OCI-LY3 (cell line): ENCODE measurements at regions not wholly inside any gene's neighbourhood (a gene's known extent, or its start where the extent isn't known, plus 50 kb on each side); places are given as distances from the start of the nearest gene placed in this dataset.

Experiments used
- H2AFZ ChIP-seq: fragments of 200-600, 300-600 bp; shearing (Covaris generic); 2 replicates; pipeline ENCODE4 v1.6.0; 2014; ENCODE audit warnings: antibody characterized with exemption, low read depth, low read length
- H3K27ac ChIP-seq: fragments of 200-600, 300-600 bp; sonication (generic); 2 replicates; pipeline ENCODE4 v1.5.1; 2014; ENCODE audit warnings: mild to moderate bottlenecking, low read length, moderate library complexity, mixed read lengths
- H3K27me3 ChIP-seq: fragments of 200-600, 300-600 bp; sonication (generic); 2 replicates; pipeline ENCODE4 v1.6.1; 2014; ENCODE audit warnings: low read depth, low read length, mixed read lengths
- H3K36me3 ChIP-seq: fragments of 200-600, 300-600 bp; sonication (generic); replicated peaks from 2 replicates; pipeline ENCODE3; 2014; ENCODE audit warnings: low read depth, low read length, mixed read lengths
- H3K4me1 ChIP-seq: fragments of 300-600, 200-600 bp; sonication (generic); 2 replicates; pipeline ENCODE4 v1.6.1; 2014; ENCODE audit warnings: low read length, mixed read lengths
- H3K4me2 ChIP-seq: fragments of 200-600, 300-600 bp; sonication (generic); 2 replicates; pipeline ENCODE4 v1.6.1; 2014; ENCODE audit warnings: low read length, mixed read lengths
- H3K4me3 ChIP-seq: fragments of 300-600, 200-600 bp; sonication (generic); 2 replicates; pipeline ENCODE4 v1.5.1; 2014; ENCODE audit warnings: antibody characterized with exemption, mild to moderate bottlenecking, low read length, moderate library complexity
- H3K79me2 ChIP-seq: fragments of 300-600, 200-600 bp; shearing (Covaris generic); 2 replicates; pipeline ENCODE4 v1.6.1; 2014; ENCODE audit warnings: mild to moderate bottlenecking, low read length, mixed read lengths
- H3K9ac ChIP-seq: fragments of 300-600, 200-600 bp; shearing (Covaris generic); 2 replicates; pipeline ENCODE4 v1.6.0; 2014; ENCODE audit warnings: mild to moderate bottlenecking, low read length, moderate library complexity
- H3K9me3 ChIP-seq: fragments of 200-600, 300-600 bp; shearing (Covaris generic); 2 replicates; pipeline ENCODE4 v1.6.1; 2014; ENCODE audit warnings: low read length, mixed read lengths; ENCODE audit not compliant: insufficient read depth
- H4K20me1 ChIP-seq: fragments of 200-600, 300-600 bp; sonication (generic); 2 replicates; pipeline ENCODE4 v1.6.1; 2016; ENCODE audit warnings: low read length, mixed read lengths; ENCODE audit not compliant: insufficient read depth
- CTCF ChIP-seq: fragments of 200-600, 300-600 bp; sonication (generic); IDR thresholded peaks from 2 replicates; pipeline ENCODE4 v1.5.1; 2014; ENCODE audit warnings: antibody characterized with exemption, low read length, low read depth
- EZH2phosphoT487 ChIP-seq: fragments of 200-600 bp; shearing (Covaris generic); IDR thresholded peaks from 2 replicates; pipeline ENCODE4 v1.6.1; 2018; ENCODE audit warnings: antibody characterized with exemption, mixed run types, low read depth

- Histone ChIP-seq H3K79me2 (no peaks in the 10 kb centered on the region), H3K4me2 (no peak overlapping the region), H3K36me3 (no peaks in the 10 kb centered on the region), H3K27ac (no peak overlapping the region), H3K27me3 (peaks cover 10% of the 10 kb centered on the region), H3K9me3 (no peaks in the 10 kb centered on the region), H2AFZ (no peak overlapping the region), H3K9ac (no peak overlapping the region), H4K20me1 (no peaks in the 10 kb centered on the region), H3K4me1 (peaks cover 36% of the 10 kb centered on the region), H3K4me3 (no peak overlapping the region)
- TF ChIP-seq EZH2phosphoT487 (no peak), CTCF (no peak)
Measured at GRCh38 chr3:30195352-30195751, 411.0 kb upstream of the TGFBR2 start.

- H3K4me1 ChIP-seq, result peaks cover 36% of the 10 kb centered on the region
- H3K36me3 ChIP-seq, result no peaks in the 10 kb centered on the region
- no peak overlapping the region for H2AFZ ChIP-seq
- H3K9me3 ChIP-seq, result no peaks in the 10 kb centered on the region
- peak overlapping the region; percentile 35 for H3K4me2 ChIP-seq
- TF ChIP-seq EZH2phosphoT487, result no peak
- TF ChIP-seq CTCF, result no peak
- H3K4me3 ChIP-seq, result no peak overlapping the region
- H4K20me1 ChIP-seq, result no peaks in the 10 kb centered on the region
- H3K27me3 ChIP-seq, result peaks cover 10% of the 10 kb centered on the region; the same call in 1 of the 2 replicates
- no peak overlapping the region for H3K9ac ChIP-seq
- H3K79me2 ChIP-seq, result no peaks in the 10 kb centered on the region
- no peak overlapping the region for H3K27ac ChIP-seq
Measured at GRCh38 chr3:30198162-30198561, 408.2 kb upstream of the TGFBR2 start.

- Histone ChIP-seq H3K9me3 (no peaks in the 10 kb centered on the region), H3K27ac (no peak overlapping the region), H3K27me3 (peaks cover 10% of the 10 kb centered on the region; the same call in 1 of the 2 replicates), H3K4me1 (peaks cover 28% of the 10 kb centered on the region), H3K36me3 (no peaks in the 10 kb centered on the region), H2AFZ (no peak overlapping the region), H3K79me2 (no peaks in the 10 kb centered on the region), H3K9ac (no peak overlapping the region), H3K4me3 (no peak overlapping the region), H4K20me1 (no peaks in the 10 kb centered on the region), H3K4me2 (0 out of 2 replicates have a peak overlapping the region, but pooled peaks have one; percentile 8)
- TF ChIP-seq EZH2phosphoT487 (no peak), CTCF (peak; percentile 93)
Measured at GRCh38 chr3:30199096-30199759, 407.2 kb upstream of the TGFBR2 start.

- Histone ChIP-seq H3K9me3 (no peaks in the 10 kb centered on the region), H3K36me3 (no peaks in the 10 kb centered on the region), H3K4me2 (no peak overlapping the region), H3K79me2 (no peaks in the 10 kb centered on the region), H2AFZ (no peak overlapping the region), H3K4me1 (peaks cover 28% of the 10 kb centered on the region), H3K4me3 (no peak overlapping the region), H4K20me1 (no peaks in the 10 kb centered on the region), H3K27ac (no peak overlapping the region), H3K27me3 (peaks cover 9% of the 10 kb centered on the region; the same call in 1 of the 2 replicates), H3K9ac (no peak overlapping the region)
- TF ChIP-seq EZH2phosphoT487, result no peak
Measured at GRCh38 chr3:30199855-30200254, 406.5 kb upstream of the TGFBR2 start.
